Thyroid gland (tissue), 4 donors: ENCODE measurements at regions not wholly inside any gene's neighbourhood (a gene's known extent, or its start where the extent isn't known, plus 50 kb on each side); places are given as distances from the start of the nearest gene placed in this dataset.

Experiments
- CTCF ChIP-seq, 6 experiments: fragments of 200-600 bp in 3 of 6; fragments of 450-650 bp in 3 of 6; sonication (generic) in 3 of 6; IDR thresholded peaks; one replicate each; pipeline ENCODE4 v1.5.1; 2016 to 2019; ENCODE audit warnings: antibody characterized with exemption in 6 of 6, mild to moderate bottlenecking in 2 of 6, inconsistent platforms in 1 of 6, moderate library complexity in 1 of 6
- POLR2A ChIP-seq, 2 donors: fragments of 450-650 bp; IDR thresholded peaks; one replicate each; pipeline ENCODE4 v1.6.1; 2017; ENCODE audit warnings: antibody characterized with exemption in 2 of 2, mild to moderate bottlenecking in 2 of 2, moderate library complexity in 1 of 2

- no peak for TF ChIP-seq CTCF (IDR thresholded peaks at IDR 0.05)
- TF ChIP-seq POLR2A (IDR thresholded peaks at IDR 0.05), result no peak
Measured at GRCh38 chr14:34059037-34059924, 108.4 kb upstream of the EGLN3 start.
